UCSD-AML1 (cell line): ENCODE measurements at regions not wholly inside any gene's neighbourhood (a gene's known extent, or its start where the extent isn't known, plus 50 kb on each side); places are given as distances from the start of the nearest gene placed in this dataset.

Experiments used
- DNase-seq: peaks from one replicate; lab custom pipeline; 2025; ENCODE audit not compliant: unreplicated experiment; lab: John Stamatoyannopoulos, UW

GRCh38 chr1:190540366-190540765, 62.7 kb upstream of the BRINP3 start:
- no peak for DNase-seq

DNA sequence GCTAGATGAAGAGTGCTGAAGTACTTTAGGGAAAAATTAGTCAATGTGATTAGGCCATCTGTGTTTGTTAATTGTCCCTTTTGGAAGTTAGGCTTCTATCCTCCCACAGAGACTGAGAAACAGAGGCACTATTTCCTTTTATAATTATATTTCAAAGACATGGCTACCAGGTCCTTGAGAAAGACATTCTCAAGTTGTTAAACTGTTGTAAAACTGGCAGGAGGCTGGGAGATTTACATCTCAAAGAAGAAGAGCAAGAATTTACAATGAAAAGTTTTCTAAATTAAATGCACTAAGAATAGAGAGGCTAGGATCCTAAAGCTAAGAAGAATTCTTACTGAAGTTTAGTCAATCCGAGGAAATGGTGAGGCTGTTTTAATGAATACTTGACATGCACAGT, 74.0 kb upstream of the BRINP3 start:
- no peak for DNase-seq

DNA sequence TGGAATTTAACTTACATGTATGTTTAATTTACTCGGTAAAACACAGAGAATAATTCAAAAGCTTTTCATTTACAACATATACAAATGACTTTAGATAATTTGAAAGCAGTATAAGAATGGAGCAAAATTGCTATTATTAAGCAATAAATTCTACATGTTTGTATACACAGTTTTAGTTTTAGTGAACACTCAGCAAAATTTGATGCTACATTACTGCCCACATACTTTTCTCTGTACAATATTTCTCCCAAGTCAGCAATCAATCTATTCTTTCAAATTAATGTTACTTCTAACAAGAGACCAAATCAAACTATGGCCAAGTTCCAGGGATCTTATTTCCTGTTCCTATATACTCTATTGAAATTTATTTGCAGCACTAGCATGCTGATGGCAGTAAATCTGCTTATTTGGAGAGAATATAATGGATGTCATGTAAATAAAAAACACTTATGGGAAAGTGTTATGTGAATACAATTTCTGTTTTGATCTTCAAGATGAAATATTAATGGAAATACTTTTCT, 82.6 kb upstream of the BRINP3 start:
- no peak for DNase-seq

DNA sequence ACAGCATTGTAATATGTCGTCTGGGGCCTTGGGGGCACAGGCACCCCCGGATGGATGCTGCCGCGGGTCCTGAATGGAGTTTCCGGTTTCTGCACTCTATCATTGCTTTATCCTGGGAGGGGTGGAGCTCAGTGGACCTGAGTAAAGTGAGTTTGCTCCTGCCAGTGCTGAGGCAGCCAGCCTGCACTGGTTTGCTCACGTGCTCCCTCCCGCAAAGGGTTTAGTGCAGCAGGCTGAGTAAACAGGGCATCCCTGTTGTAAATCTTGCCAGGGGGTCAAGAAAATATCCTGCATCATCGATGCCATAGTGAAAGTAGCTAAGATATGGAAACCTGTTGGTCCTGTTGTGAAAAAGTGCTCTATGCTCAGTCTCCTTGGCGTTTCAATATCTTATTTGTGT, 85.6 kb upstream of the BRINP3 start:
- DNase-seq, result peak; percentile 2

GRCh38 chr1:190564117-190564516, 86.5 kb upstream of the BRINP3 start:
- no peak for DNase-seq

DNA sequence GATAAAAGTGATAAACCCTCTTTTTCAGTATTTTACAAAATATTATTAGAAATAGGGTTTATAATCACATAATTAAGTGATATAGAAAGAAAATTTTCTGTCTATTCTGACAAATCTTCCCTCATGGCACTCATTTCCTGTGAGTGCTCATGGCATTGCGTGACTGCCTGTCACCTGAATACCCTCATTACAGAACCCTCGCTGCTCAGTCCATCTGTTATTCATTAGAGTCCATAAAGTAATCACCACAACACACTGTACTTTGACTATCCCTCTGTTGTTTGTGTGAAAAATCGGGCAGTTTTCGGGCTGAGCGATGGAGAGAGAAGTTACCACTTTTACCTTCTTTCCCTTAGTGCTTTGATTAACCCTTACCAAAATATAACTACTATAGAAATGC, 100.4 kb upstream of the BRINP3 start:
- DNase-seq, result no peak

- DNase-seq, result no peak
Observed at GRCh38 chr1:190578526-190578925, 100.9 kb upstream of the BRINP3 start.

DNA sequence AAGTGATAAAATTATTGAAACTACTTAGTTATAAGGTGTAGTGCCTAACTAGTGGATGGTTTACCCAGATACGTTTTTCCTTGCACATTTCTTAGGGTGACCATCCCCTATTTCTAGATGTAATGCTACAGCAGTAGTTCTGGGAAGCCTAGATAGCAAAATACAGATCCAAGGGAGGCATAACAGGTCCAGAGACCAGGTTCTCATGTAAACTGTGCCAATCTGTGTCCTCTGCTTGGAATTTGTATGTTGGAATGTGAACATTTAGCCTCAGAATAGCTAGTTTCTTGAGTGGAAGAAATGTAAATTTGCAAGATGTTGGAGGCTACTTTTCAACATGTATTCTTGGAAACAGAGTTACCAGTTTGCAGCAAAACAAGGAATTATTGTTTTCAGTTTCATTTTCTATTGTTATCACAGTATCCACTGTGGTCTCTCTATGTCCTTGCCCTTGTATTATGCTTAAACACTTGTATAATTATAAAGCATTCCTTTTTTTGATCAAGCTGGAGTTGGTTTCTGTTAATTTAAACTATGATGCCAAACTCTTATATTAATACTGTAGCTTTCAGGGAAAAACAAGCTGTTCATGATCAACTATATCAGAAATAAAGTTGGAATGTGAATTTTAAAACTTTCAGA, 102.0 kb upstream of the BRINP3 start:
- no peak for DNase-seq

DNA sequence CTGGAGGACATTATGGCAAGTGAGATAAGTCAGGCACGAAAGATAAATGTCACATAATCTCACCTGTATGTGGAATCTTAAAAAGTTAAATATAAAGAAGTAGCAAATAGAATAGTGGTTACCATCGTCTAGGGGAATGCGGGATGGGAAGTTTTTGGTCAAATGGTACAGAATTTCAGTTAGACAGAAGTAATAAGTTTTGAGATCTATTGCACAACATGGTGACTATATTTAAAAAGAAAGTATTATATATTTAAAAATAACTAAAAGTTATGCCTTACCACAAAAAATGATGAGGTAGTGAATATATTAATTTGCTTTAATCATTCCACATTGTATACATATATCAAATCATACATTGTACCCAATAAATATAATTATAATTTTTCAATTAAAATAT, 106.2 kb upstream of the BRINP3 start:
- DNase-seq, result no peak

DNA sequence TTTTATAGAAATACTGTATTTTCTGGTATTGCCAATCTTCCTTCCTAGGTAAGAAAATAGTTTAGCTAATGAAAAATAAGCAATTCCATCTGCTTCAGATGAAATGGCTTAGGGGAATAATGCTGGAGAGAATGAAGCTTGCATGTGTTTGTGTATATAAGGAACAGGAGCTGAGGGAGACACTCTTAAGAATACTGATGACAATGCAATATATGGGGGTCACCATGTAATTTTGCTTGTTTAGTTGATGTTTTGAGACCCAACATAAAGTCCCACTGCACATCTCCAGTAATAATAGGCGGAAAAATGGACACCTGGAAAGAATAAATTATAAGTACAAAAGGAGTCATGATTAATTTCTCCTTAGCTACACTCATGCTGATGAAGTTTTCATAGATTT, 110.8 kb upstream of the BRINP3 start:
- no peak for DNase-seq

GRCh38 chr1:190595438-190595837, 117.8 kb upstream of the BRINP3 start:
- DNase-seq, result no peak

DNA sequence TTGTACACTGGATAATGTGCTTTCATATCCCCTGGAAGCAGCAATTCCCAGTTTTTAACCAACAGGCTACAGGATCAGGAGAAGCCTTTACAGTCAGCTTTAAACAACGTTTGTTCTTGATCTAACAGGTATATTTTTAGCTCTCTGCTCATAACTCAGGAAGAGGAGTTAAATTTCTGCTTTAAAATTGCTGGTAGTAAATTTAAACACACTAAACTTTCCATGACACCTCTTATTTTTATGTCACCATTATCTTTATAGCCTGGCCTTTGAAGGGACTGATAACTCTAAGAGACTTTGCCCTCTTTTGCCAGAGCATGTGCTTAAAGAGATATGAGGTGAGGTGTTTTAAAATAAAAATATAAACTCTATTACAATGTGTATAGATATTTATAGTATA, 119.6 kb upstream of the BRINP3 start:
- no peak for DNase-seq

GRCh38 chr1:190599670-190600069, 122.0 kb upstream of the BRINP3 start:
- DNase-seq, result no peak

GRCh38 chr1:190602325-190602724, 124.7 kb upstream of the BRINP3 start:
- no peak for DNase-seq

- DNase-seq, result no peak
Observed at GRCh38 chr1:190608282-190608681, 130.6 kb upstream of the BRINP3 start.

DNA sequence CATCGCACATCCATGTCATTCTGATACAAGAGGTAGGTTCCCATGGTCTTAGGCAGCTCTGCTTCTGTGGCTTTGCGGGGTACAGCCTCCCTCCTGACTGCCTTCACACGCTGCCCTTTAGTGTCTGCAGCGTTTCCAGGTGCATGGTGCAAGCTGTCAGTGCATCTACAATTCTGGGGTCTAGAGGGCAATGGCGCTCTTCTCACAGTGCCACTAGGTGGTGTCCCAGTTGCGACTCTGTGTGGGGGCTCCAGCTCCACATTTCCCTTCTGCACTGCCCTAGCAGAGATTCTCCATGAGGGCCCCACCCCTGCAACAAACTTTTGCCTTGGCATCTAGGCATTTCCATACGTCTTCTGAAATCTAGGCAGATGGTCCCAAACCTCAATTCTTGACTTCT, 138.2 kb upstream of the BRINP3 start:
- DNase-seq, result peak; percentile 6

DNA sequence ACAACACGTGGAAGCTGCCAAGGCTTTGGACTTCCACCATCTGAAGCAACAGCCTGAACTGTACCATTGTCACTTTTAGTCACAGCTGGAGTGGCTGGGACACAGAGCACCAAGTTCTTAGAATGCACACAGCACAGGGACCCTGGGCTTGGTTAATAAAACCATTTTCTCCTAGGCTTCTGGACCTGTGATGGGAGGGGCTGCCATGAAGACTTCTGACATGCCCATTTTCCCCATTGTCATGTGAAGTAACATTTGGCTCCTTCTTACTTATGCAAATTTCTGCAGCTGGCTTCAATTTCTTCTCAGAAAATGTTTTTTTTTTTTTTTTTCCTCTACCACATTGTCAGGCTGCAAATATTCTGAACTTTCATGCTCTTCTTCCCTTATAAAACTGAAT, 138.6 kb upstream of the BRINP3 start:
- DNase-seq, result no peak

DNA sequence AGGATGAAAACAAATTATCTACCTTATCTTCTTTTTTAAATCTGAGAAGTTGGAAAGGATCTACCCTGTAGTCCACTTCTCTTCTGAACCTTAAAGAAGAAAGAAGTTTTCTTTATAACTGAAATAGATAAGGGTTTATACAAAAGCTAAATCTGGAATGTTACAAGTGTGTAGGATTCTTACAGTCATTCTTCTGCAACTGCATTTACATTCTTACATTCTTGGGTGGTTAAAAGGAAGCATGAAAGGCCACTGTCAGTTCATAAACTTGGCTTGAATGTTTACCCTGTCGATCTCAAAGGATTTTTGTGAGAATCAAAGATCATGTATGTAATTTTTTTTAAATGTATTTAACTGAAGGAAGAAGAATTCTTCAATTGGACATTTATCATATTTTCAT, 142.1 kb upstream of the BRINP3 start:
- no peak for DNase-seq

DNA sequence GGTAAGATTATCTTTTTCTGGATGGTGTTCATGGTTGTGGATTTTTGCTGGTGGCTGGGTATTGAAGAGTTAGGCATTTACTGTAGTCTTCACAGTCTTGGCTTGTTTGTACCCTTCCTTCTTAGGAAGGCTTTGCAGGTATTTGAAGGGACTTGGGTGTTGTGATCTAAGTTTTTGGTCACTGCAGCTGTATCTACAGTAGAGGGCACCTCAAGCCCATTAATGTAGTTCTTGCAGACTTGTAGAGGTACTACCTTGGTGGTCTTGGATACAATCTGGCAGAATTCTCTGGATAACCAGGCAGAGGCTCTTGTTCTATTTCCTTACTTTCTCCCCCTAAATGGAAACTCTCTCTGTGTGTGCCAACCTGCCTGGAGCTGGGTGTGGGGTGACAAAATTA, 155.8 kb upstream of the BRINP3 start:
- DNase-seq, result no peak

DNA sequence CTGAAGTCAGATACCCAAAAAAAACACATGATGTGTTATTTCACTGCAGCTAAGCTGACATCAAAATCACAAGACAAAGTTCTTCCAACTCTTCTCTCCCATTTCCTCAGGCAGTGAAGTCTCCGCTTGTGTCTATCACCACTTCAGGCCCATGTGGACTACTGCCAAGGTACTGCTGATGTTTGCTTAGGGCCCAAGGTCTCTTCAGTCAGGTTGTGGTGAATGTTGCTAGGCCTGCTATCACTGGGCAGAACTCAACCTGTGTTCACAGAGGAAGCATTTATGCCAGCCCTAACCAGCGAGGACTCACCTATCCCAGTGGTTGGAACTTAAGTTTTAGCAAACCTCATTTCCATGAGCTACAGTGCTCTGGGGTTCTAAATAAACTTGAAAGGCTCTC, 156.5 kb upstream of the BRINP3 start:
- no peak for DNase-seq

DNA sequence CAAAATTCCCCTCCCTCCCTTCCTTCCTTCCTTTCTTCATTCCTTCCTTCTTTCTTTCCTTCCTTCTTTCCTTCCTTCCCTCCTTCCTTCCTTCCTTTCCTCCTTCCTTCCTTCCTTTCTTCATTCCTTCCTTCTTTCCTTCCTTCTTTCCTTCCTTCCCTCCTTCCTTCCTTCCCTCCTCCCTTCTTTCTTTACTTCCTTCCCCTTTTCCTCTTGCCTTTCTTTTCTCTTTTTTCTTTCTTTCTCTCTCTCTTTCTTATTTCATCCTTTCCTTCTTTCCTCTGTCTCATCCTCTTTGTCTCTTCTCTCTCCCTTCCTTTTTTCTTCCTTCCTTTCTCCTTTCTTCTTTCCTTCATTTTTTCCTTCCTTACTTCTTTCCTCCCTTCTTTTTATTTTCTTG, 171.9 kb upstream of the BRINP3 start:
- no peak for DNase-seq

- no peak for DNase-seq
Observed at GRCh38 chr1:190658907-190659306, 181.2 kb upstream of the BRINP3 start.

GRCh38 chr1:190663962-190664361, 186.3 kb upstream of the BRINP3 start:
- DNase-seq, result no peak
